KMS-11 (cell line): ENCODE measurements at regions not wholly inside any gene's neighbourhood (a gene's known extent, or its start where the extent isn't known, plus 50 kb on each side); places are given as distances from the start of the nearest gene placed in this dataset.

Experiments used
- H2AFZ ChIP-seq: fragments of 200-600 bp; sonication (generic); 2 replicates; pipeline ENCODE4 v1.6.1; 2016; ENCODE audit warnings: antibody characterized with exemption, mixed run types, low read depth
- H3K27ac ChIP-seq: fragments of 200-600 bp; sonication (generic); 2 replicates; pipeline ENCODE4 v1.6.1; 2016; ENCODE audit warnings: mild to moderate bottlenecking, mixed run types
- H3K27me3 ChIP-seq: fragments of 200-600 bp; sonication (generic); 2 replicates; pipeline ENCODE4 v1.6.1; 2017; ENCODE audit warnings: mild to moderate bottlenecking, low read depth, mixed run types, moderate library complexity; ENCODE audit not compliant: insufficient read depth
- H3K36me3 ChIP-seq: fragments of 200-600 bp; sonication (generic); 2 replicates; pipeline ENCODE4 v1.6.1; 2017; ENCODE audit warnings: mild to moderate bottlenecking, mixed run types; ENCODE audit not compliant: insufficient read depth
- H3K4me1 ChIP-seq: fragments of 200-600 bp; sonication (generic); 2 replicates; pipeline ENCODE4 v1.6.1; 2016; ENCODE audit warnings: mild to moderate bottlenecking, low read depth, mixed run types; ENCODE audit not compliant: poor library complexity, severe bottlenecking
- H3K4me2 ChIP-seq: fragments of 200-600 bp; sonication (generic); 2 replicates; pipeline ENCODE4 v1.7.0; 2016; ENCODE audit warnings: mild to moderate bottlenecking, mixed run types
- H3K4me3 ChIP-seq: fragments of 200-600 bp; sonication (generic); IDR thresholded peaks from 2 replicates; pipeline ENCODE4 v1.6.1; 2017; ENCODE audit warnings: low read depth, low read length, mixed read lengths; ENCODE audit not compliant: insufficient read depth
- H3K79me2 ChIP-seq: fragments of 200-600 bp; sonication (generic); 2 replicates; pipeline ENCODE4 v1.6.1; 2016; ENCODE audit warnings: low read depth, mixed run types; ENCODE audit not compliant: insufficient read depth
- H3K9ac ChIP-seq: fragments of 200-600 bp; sonication (generic); 2 replicates; pipeline ENCODE4 v1.6.1; 2016; ENCODE audit warnings: mild to moderate bottlenecking, mixed run types
- H4K20me1 ChIP-seq: fragments of 200-600 bp; sonication (generic); 2 replicates; pipeline ENCODE4 v1.6.1; 2016; ENCODE audit warnings: mild to moderate bottlenecking, mixed run types; ENCODE audit not compliant: insufficient read depth
- TF ChIP-seq, protein P1 (sequence below): fragments of 200-600 bp; sonication (generic); conservative IDR thresholded peaks from 2 replicates; pipeline ENCODE4 v1.6.1; 2017; ENCODE audit warnings: low read depth, mild to moderate bottlenecking, antibody characterized with exemption, low read length, moderate library complexity, mixed read lengths

DNA sequence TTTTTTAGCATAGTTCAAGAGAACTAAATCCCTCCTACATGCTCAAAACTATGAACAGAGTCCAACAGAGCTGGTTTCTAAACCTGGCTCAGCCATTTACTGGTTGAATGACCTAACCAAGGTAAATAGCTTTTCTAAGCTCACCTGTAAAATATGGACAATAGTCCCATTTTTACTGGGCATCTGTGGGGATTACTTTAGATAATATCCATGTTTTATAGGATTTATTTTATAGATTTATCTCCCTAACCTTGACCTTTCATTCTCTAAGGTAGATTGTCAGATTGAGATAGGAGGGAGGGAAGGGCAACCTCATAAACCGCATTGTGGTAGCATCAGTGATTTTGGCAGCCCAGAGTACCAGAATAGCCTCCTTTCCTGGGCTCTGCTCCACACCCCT, 178.5 kb upstream of the TOX3 start:
- no peak overlapping the region for H3K4me2 ChIP-seq
- H2AFZ ChIP-seq, result no peak overlapping the region
- H3K79me2 ChIP-seq, result no peaks in the 10 kb centered on the region
- TF ChIP-seq, protein P1, sequence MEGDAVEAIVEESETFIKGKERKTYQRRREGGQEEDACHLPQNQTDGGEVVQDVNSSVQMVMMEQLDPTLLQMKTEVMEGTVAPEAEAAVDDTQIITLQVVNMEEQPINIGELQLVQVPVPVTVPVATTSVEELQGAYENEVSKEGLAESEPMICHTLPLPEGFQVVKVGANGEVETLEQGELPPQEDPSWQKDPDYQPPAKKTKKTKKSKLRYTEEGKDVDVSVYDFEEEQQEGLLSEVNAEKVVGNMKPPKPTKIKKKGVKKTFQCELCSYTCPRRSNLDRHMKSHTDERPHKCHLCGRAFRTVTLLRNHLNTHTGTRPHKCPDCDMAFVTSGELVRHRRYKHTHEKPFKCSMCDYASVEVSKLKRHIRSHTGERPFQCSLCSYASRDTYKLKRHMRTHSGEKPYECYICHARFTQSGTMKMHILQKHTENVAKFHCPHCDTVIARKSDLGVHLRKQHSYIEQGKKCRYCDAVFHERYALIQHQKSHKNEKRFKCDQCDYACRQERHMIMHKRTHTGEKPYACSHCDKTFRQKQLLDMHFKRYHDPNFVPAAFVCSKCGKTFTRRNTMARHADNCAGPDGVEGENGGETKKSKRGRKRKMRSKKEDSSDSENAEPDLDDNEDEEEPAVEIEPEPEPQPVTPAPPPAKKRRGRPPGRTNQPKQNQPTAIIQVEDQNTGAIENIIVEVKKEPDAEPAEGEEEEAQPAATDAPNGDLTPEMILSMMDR, result no peak
- H3K27ac ChIP-seq, result no peak overlapping the region
- H3K27me3 ChIP-seq, result no peaks in the 10 kb centered on the region
- no peaks in the 10 kb centered on the region for H4K20me1 ChIP-seq
- H3K9ac ChIP-seq, result no peak overlapping the region
- no peaks in the 10 kb centered on the region for H3K36me3 ChIP-seq
- no peak overlapping the region for H3K4me3 ChIP-seq
- H3K4me1 ChIP-seq, result no peaks in the 10 kb centered on the region

GRCh38 chr16:52725043-52725442, 178.1 kb upstream of the TOX3 start:
- H3K4me3 ChIP-seq, result no peak overlapping the region
- H2AFZ ChIP-seq, result no peak overlapping the region
- no peak overlapping the region for H3K4me2 ChIP-seq
- H3K27me3 ChIP-seq, result no peaks in the 10 kb centered on the region
- H3K9ac ChIP-seq, result no peak overlapping the region
- TF ChIP-seq, protein P1, result no peak
- no peaks in the 10 kb centered on the region for H3K36me3 ChIP-seq
- H4K20me1 ChIP-seq, result no peaks in the 10 kb centered on the region
- no peaks in the 10 kb centered on the region for H3K79me2 ChIP-seq
- H3K27ac ChIP-seq, result no peak overlapping the region
- H3K4me1 ChIP-seq, result no peaks in the 10 kb centered on the region

DNA sequence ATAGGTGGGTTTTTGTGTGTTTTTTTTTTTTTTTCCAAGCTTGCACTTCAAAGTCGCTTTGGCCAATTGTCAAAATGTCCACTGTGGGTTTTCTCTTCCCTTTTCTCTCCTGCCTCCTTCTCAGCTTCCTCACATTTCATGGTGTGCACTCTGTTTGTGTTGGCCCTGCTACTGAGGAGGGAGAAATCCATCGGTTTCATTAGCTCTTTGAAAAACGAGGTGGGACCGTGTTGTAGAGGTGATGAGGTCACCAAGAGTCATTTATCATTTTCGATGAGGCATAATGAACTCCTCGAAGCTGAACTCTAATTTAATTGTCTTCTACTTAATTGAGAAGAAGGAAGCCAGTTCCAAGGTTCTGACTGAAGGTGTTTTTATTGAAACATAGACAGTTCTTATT, 174.4 kb upstream of the TOX3 start:
- Histone ChIP-seq H3K36me3 (no peaks in the 10 kb centered on the region), H3K4me1 (no peaks in the 10 kb centered on the region), H4K20me1 (no peaks in the 10 kb centered on the region), H2AFZ (no peak overlapping the region), H3K4me3 (no peak overlapping the region), H3K27ac (no peak overlapping the region), H3K4me2 (no peak overlapping the region), H3K27me3 (no peaks in the 10 kb centered on the region), H3K9ac (no peak overlapping the region), H3K79me2 (no peaks in the 10 kb centered on the region)
- TF ChIP-seq, protein P1, result no peak

- Histone ChIP-seq H3K9ac (no peak overlapping the region), H3K4me1 (no peaks in the 10 kb centered on the region), H4K20me1 (no peaks in the 10 kb centered on the region), H3K4me3 (no peak overlapping the region), H3K27me3 (no peaks in the 10 kb centered on the region), H2AFZ (no peak overlapping the region), H3K79me2 (no peaks in the 10 kb centered on the region), H3K4me2 (no peak overlapping the region), H3K36me3 (no peaks in the 10 kb centered on the region), H3K27ac (no peak overlapping the region)
- TF ChIP-seq, protein P1, result no peak
These were observed 171.1 kb upstream of the TOX3 start for GRCh38 chr16:52718046-52718445.
